ENCODE measurements at regions not wholly inside any gene's neighbourhood (a gene's known extent, or its start where the extent isn't known, plus 50 kb on each side); places are given as distances from the start of the nearest gene placed in this dataset.
"Not testable (repeated sequence)": the region's sequence is repeated elsewhere in the genome, so short reads cannot be mapped to it uniquely, and the experiment has no call there.

DNA sequence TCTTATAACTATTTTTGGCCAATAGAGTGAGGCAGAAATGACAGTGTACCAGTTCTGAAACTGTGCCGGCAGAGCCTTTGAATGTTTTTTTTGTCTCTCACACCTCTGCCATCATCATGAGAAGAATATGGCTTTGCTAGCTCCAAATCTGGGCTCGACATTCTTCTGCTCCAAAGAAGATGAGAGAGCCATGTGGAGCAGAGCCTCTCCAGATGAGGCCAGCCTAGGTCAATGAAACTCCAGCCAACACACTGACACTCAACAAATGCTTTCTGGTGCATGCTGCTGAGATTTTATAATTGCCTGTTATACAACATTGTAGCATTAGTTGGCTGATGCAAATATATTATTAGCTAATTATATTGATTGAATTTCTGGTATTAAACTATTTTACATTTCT, 154.7 kb downstream of the SLC38A4 start:
- DNase-seq (ENCODE audit: low read depth in 4 of 4, low spot score in 3 of 4), result no peak

DNA sequence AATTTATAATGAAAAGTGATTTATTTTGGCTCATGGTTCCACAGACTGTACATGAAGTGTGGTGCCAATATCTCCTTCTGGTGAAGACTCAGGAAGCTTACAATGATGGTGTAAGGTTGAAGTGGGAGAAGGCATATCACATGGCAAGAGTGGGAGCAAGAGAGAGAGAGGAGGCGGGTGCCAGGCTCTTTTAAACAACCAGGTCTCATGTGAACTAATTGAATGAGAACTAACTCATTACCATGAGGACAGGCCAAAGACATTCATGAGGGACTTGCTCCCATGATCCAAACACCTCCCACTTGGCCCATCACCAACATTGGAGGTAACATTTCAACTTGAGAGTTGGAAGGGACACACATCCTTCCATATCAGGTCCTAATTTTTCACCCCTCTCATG, 155.2 kb downstream of the SLC38A4 start:
- DNase-seq (ENCODE audit: low read depth in 4 of 4, low spot score in 3 of 4), result no peak

DNA sequence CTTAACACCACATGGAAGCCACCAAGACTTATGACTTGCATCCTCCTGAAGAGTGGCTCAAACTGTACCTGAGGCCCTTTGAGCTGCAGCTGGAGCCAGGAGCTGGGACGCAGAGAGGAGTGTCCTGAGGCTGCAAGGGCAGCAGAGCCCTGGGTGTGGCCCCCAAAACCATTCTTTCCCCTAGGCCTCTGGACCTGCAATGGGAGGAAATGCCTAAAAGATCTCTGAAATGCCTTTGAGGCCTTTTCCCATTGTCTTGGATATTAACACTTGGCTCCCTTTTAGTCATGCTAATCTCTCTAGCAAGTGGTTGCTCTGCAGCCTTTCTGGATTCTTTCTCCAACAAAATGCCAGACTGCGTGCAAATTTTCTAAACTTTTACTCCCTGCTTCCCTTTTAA, 156.1 kb downstream of the SLC38A4 start:
- DNase-seq (ENCODE audit: low read depth in 4 of 4, low spot score in 3 of 4), result no peak

DNA sequence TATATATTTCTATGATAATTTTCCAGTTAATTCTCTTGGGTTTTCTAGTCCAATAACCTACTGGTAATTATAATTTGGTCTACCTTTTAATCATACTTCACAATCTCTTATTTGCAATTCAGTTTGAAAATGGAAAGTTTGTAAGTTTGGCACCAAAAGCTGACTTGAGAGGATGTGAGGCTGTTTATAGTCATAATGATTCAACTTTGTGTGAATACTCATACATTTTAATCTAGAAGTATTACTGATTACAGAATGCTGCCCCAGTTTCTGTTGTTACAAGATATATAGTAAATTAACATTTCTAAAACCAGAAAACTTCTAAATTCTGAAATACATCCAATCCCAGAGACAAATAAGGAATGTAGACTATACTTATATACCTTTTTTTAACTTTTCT, 158.2 kb downstream of the SLC38A4 start:
- DNase-seq (ENCODE audit: low read depth in 4 of 4, low spot score in 3 of 4), result no peak

DNA sequence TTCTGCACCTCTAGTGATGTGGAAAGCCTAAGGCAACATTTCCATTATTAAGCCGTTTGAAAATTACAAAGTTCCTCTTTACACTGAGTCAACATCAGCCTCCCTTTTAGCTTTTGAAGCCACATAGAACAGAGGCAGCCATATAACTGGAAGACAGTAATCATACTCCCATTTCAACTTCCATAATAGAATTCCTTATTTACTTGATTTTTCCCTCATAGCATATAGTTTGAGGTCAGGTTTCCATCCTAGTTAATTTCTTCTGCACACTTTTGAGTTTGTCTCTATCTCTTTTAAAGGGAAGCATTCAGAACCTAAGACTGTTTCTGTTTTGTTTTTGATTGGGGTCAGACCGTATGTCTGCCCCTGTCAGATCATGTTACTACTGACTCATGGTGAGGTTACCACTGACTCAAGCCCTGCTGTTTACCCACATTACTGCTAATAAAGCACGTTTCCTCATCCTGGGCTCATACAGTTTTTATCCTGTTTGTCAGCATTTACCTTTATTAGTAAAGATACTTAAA, 161.0 kb downstream of the SLC38A4 start:
- DNase-seq (ENCODE audit: low read depth in 4 of 4, low spot score in 3 of 4), result no peak

DNA sequence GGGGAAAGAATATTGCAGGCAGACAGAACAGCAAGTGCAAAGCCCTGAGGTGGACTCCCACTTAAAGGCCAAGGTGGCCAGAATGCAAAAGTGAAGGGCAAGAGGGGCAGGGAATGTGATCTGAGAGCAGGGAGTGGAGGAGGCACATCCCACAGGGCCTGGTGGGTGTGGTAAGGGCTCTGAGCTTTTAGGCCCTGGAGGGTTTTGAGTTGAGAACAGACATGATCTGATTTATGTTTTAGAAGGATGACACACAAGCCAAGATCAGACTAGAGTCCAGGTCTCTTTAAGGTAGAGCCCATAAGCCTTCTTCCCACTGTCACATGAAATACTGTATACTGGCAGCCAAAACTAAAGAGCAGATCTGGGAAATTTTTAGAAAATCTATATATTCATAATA, 162.5 kb downstream of the SLC38A4 start:
- DNase-seq (ENCODE audit: low read depth in 4 of 4, low spot score in 3 of 4), result no peak

DNA sequence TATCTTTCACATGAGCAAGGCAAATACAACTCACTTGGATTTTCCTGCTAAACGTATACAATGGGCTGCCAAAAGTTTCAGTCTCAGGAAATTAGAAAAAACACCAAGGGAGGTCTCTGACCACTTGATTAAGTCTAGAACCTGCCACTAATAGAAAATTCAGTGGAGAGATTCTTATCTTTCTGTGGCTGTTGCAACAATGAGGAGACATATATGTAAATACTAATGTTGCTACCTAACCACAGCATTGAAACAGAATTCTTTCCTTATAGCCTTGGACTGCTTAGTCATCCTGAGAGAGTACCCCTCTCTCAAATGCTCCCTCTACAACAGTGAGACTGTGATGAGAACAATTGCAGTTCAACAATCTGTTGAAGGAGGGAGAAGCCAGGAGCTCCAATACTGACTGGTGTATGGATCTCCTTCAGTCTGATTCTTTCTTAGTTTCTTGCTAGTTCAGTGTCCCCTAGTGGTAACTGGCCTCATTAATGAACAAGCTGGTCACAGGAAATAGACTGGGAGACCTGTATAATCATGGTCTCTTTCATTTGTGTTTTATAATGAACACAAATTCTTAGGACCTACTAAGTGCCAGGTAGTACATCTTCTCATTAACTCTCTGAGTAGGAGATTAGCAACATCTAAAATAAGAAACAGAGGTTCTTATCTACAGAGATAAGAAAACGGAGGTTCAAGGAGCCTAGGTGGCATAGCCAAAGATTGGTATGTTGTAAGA, 164.5 kb downstream of the SLC38A4 start:
- peak in 3 of 4 donors; percentile 38 to 54 (median 42) for DNase-seq (ENCODE audit: low read depth in 4 of 4, low spot score in 3 of 4)

DNA sequence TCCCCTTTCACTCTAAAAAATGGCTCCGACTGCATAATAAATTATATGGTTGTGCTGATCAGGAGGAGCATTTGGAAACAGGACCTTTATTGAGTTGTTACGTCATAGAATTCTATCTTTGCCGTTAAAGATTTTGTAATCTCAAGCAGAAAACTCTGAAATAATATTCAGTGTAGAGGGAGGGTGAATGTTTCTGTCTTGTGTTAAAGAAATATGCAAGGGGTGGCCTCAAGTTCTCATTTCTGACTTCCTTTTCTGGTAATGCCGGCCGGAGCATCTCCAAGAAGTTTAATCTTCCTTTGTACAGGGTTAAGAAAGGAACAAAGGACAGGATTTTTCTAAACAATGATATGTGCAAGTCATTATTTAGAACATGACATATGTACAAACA, 165.1 kb downstream of the SLC38A4 start:
- DNase-seq (ENCODE audit: low read depth in 4 of 4, low spot score in 3 of 4), result no peak

DNA sequence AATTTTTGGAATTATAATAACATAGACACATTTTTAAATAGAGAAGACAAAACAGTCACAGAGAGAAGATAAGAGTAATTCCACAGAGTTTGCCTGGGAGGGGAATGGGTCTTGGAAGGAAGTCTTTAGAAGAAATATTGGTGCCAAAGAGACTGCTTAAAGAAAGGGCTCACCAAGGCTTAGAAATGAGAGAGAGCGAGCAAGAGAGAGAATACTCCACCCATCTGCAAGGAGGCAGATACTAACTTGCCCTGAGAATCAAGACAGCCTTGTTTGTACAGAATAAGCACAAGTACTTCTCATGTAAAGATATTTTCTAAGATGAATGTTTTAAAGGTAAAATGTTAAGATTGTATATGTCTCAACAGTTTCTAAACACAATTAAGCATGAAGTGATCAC, 165.5 kb downstream of the SLC38A4 start:
- DNase-seq (ENCODE audit: low read depth in 4 of 4, low spot score in 3 of 4), result no peak

DNA sequence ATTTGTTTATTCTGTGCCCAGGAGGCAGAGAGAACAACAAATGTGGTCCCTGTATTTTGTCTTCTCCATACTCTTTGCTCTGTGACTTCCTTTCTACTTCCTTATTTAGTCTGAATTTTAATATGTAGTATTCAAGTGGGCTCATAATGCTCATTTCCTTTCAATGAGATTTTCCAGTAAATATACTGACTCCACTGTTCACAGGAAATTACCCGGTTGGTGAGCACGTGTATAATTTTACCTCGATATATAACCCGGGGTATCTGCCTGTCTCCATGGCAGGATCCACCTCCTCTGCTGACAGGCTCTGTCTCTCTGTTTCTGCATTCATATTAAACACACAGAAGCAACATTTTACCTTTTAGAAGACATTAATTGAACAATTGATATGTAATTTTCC, 166.0 kb downstream of the SLC38A4 start:
- no peak for DNase-seq (ENCODE audit: low read depth in 4 of 4, low spot score in 3 of 4)

DNA sequence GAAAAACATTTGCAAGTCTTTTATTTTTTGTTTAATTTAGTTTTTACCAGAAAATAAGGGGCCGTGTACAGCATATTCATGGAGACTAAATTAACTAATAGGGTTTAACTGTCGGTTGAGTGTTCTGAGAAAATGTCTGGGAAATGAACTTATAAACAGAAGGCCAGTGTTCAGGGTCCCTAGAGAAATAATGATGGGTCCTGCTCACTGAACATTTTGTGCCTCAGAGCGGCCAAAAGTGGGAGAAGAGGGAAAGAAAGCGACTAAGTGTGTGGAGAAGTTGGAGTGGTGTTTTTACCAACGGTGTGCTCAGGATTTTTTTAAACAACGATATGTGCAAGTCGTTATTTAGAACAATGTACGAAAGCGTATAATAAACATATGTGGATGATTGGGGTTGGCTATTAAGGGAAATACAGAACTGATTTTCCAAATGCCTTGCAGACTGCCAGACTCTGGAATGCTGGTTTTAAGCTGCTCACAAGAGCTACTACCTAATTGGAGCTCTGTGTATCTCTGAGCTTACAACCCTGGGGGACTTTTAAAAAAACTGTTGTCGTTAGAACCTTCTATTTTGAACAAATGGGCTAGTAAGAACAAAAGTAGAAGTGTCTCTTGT, 166.7 kb downstream of the SLC38A4 start:
- no peak for DNase-seq (ENCODE audit: low read depth in 4 of 4, low spot score in 3 of 4)

DNA sequence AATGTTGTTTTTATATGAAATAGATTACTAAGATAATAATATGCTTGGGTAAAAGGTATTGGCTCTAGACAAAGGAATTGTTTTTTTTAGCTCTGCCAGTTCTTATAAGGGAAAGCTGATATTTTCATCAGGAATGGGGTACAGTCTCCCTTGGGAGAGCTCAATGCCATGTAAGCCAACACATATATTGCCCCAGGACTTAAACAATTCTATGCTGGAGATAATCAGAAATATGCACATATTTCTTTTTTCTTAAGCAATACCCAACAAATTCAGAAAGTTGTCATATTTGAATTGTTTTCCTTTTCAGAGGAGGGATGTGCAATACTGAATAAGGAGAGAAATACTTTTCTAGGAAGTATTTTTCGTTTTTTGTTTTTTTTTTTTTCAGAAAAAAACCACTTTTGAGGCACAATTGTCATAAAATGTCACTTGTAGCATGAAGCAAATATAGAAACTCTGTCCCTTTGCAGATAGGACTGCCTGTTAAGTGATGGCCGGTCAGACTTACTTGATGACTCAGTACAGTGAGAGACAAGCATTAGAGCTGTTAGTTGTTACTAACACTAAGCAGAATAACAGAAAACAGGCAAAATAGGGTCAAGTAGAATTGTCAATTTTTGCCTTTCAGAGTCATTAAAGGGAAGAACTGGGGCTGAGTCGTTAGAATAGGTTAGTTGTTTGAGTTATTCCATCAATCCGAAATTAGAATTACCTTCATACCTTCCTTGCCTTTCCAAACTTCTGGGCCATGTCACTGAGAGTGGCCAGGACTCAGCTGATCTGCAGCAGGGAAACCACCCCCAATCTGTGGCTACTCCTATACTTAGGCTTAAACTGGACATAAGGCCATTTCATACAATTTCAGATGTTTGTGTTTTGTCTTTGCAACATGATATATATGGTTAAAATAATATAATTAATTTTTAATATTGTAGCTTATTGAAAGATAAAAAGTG, 168.1 kb downstream of the SLC38A4 start:
- DNase-seq (ENCODE audit: low read depth in 4 of 4, low spot score in 3 of 4), result no peak

DNA sequence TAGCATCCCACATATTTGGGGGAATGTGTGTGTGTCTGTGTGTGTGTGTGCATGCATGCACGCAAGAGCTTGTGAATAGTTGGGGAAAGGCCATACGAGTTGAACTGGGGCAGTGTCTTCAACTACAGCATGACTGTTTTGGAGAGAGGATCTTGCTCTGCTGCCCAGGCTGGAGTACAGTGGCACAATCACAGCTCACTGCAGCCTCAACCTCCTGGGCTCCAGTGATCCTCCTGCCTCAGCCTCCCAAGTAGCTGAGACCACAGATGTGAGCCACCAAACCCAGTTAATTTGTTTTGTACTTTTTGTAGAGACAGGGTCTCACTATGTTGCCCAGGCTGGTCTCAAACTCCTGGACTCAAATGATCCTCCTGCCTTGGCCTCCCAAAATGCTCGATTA, 169.8 kb downstream of the SLC38A4 start:
- DNase-seq (ENCODE audit: low read depth in 4 of 4, low spot score in 3 of 4), result not testable (repeated sequence)

DNA sequence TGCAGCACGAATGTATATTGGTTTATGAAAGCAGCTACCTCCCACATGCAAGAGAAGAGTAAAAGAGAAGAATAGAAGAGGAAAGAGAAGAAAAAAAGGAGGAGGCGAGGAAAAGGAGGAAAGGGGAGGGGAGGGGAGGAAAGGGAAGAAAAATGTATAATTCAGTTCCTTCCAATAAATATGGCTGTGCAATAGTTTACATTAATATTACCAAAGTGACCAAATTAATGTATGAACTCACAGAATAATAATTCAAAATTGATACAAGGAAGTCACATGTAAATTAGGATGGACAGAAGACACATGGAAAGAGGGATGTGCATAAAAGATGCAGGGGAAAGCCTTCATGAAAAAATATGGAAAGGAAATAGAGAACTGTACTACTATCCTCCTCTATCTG, 172.5 kb downstream of the SLC38A4 start:
- DNase-seq (ENCODE audit: low read depth in 4 of 4, low spot score in 3 of 4), result no peak

DNA sequence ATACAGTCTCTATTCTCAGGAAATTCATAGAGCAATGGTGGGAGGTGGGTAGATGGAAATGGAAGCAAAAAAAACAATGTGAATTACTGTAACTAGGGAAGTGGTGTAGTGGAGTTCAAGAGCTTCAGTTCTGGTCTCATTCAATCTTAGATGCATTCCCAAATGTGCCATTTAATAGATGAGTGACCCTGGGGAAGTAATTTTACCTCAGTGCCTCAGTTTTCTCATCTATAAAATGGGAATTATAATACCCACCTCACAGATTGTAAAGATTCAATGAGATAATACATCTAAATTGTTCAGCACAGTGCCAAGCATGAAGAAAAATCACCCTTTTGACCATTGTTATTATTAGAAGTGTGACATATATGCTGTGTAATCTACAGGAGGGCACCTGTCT, 173.1 kb downstream of the SLC38A4 start:
- no peak for DNase-seq (ENCODE audit: low read depth in 4 of 4, low spot score in 3 of 4)

DNA sequence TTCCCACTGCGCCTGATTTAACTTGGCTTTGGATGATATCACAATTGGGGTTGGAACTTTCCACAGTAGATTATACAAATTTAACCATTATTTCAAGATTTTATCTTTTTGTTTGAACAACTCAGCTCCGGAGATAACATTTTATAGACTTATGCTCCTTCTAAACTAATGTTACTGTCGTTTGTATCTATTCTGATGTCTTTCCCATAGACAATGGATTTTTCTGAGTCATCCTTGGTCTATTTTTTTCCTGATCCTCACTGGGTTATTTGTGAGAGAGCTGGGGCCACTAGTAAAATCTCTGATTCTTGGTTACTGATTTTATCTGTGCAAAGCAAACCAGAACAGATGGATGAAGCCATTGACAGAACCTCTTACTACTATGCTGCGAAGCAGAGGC, 175.1 kb downstream of the SLC38A4 start:
- DNase-seq (ENCODE audit: low read depth in 4 of 4, low spot score in 3 of 4), result no peak

DNA sequence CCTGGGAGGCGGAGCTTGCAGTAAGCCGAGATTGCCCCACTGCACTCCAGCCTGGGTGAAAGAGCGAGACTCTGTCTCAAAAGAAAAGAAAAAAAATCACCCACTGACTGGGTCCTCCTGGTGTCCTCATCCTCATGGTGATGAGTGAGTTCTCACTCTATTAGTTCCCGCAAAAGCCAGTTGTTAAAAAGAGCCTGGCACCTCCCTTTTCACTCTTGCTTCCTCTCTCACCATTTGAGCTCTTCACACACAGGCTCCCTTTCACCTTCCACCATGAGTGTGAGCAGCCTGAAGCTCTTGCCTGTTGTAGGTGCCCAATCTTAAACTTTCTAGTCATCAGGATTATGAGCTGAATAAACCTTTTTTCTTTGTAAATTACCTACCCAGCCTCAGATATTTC, 176.4 kb downstream of the SLC38A4 start:
- DNase-seq (ENCODE audit: low read depth in 4 of 4, low spot score in 3 of 4), result no peak

DNA sequence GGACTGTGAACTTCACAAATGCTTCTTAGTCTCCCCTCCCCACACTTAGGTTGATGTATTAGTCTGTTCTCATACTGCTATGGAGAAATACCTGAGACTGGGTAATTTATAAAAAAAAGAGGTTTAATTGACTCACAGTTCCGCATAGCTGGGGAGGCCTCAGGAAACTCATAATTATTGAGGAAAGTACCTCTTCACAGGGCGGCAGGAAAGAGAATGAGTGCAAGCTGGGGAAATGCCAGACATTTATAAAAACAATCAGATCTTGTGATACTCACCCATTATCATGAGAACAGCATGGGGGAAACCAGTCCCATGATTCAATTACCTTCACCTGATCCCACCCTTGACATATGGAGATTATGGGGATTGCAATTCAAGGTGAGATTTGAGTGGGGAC, 178.8 kb downstream of the SLC38A4 start:
- no peak for DNase-seq (ENCODE audit: low read depth in 4 of 4, low spot score in 3 of 4)

DNA sequence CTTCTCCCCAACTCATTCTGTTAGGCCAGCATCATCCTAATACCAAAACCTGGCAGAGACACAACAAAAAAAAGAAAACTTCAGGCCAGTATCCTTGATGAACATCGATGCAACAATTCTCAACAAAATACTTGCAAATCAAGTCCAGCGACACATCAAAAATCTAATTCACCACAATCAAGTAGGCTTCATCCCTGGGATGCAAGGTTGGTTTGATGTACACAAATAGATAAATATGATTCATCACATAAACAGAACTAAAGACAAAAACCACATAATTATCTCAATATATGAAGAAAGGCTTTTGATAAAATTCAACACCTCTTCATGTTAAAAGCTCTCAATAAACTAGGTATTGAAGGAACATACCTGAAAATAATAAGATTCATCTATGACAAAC, 184.1 kb downstream of the SLC38A4 start:
- not testable (repeated sequence) for DNase-seq (ENCODE audit: low read depth in 4 of 4, low spot score in 3 of 4)

DNA sequence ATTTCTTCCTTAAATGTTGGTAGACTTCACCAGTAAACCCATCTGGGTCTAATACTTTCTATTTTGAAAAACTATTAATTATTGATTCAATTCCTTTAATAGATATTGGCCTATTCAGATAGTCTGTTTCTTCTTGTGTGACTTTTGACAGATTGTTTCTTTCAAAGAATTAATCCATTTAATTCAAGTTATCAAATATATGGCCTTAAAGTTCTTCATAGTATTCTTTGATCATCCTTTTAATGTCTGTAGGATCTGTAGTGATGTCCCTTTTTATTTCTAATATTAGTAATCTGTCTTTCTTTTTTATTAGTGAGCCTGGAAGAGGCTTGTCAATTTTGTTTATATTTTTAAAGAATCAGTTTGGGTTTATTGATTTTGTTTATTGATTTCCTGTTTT, 190.0 kb downstream of the SLC38A4 start:
- DNase-seq (ENCODE audit: low read depth in 4 of 4, low spot score in 3 of 4), result no peak

Measured in left renal pelvis (tissue), 4 donors.